SJCRH30 (cell line): ENCODE measurements at regions not wholly inside any gene's neighbourhood (a gene's known extent, or its start where the extent isn't known, plus 50 kb on each side); places are given as distances from the start of the nearest gene placed in this dataset.
"Not testable (repeated sequence)": the region's sequence is repeated elsewhere in the genome, so short reads cannot be mapped to it uniquely, and the experiment has no call there.

Experiments
- DNase-seq, 2 experiments: peaks; one replicate each; pipeline ENCODE4 v3.0.0-alpha.2; 2015 to 2020
- H3K27ac ChIP-seq: fragments of 250-450 bp; sonication (Bioruptor Pico); 2 replicates; pipeline ENCODE4 v1.5.1; 2020; ENCODE audit warnings: mild to moderate bottlenecking, moderate library complexity
- H3K27me3 ChIP-seq: fragments of 250-450 bp; sonication (Bioruptor Pico); 2 replicates; pipeline ENCODE4 v1.5.1; 2020; ENCODE audit warnings: mild to moderate bottlenecking, moderate library complexity
- H3K36me3 ChIP-seq: fragments of 250-450 bp; sonication (Bioruptor Pico); 2 replicates; pipeline ENCODE4 v1.5.1; 2020; ENCODE audit warnings: mild to moderate bottlenecking, moderate library complexity
- H3K4me1 ChIP-seq: fragments of 250-450 bp; sonication (Bioruptor Pico); 2 replicates; pipeline ENCODE4 v1.5.1; 2020; ENCODE audit warnings: mild to moderate bottlenecking, moderate library complexity
- H3K4me3 ChIP-seq: fragments of 250-450 bp; sonication (Bioruptor Pico); 2 replicates; pipeline ENCODE4 v1.5.1; 2020; ENCODE audit warnings: mild to moderate bottlenecking, moderate library complexity
- H3K9me3 ChIP-seq: fragments of 250-450 bp; sonication (Bioruptor Pico); replicated peaks from 2 replicates; pipeline ENCODE4 v1.5.1; 2020; ENCODE audit warnings: mild to moderate bottlenecking, moderate library complexity

- H3K4me3 ChIP-seq: no peak overlapping the region
- H3K36me3 ChIP-seq: no peaks in the 10 kb centered on the region
- no peaks in the 10 kb centered on the region for H3K4me1 ChIP-seq
- no peak for DNase-seq
- 0 out of 2 replicates have a peak, but pooled peaks cover 4% of the 10 kb centered on the region for H3K27me3 ChIP-seq
- H3K27ac ChIP-seq: no peak overlapping the region
- H3K9me3 ChIP-seq: no peaks in the 10 kb centered on the region
Measured at GRCh38 chr7:67453580-67454380, 457.1 kb downstream of the TYW1 start.

DNA sequence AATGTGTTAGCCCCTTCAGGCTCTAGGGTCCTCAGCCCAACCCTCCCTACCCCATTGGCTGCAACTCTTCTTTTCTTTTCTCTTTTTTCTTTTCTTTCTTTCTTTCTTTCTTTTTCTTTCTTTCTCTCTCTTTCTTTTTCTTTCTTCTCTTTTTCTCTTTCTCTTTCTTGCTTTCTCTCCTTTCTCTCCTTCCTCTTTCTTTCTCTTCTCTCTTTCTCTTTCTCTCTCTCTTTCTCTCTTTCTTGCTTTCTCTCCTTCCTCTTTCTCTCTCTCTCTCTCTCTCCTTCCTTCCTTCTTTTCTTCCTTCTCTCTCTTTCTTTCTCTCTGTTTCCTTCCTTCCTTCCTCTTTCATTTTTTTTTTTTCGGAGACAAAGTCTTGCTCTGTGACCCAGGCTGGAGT lies 458.9 kb downstream of the TYW1 start:
- DNase-seq: no peak
- Histone ChIP-seq H3K4me1 (no peaks in the 10 kb centered on the region), H3K36me3 (no peaks in the 10 kb centered on the region), H3K27ac (no peak overlapping the region), H3K4me3 (no peak overlapping the region), H3K27me3 (0 out of 2 replicates have a peak, but pooled peaks cover 4% of the 10 kb centered on the region), H3K9me3 (no peaks in the 10 kb centered on the region)

DNA sequence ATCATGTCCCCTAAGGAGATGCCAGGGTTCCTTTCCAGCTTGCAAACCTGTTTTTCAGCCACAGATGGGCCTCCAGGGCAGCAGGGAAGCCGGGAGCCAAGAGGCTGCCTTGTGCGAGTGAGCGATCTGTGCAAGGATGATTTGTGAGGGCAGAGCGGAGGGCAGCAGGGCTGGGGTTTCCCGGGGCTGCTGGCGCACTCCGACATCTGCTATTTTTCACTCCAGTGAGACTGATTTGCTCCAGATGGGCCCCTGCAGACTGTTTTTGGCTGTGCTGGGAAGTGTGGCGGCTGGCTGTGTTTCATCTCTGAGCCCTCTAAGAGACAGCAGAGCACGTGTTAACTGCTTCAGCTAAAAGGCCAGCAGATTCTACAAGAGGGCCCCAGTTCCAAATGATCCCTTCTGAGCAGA lies 466.2 kb downstream of the TYW1 start:
- Histone ChIP-seq H3K27me3 (peaks cover 18% of the 10 kb centered on the region), H3K4me3 (no peak overlapping the region), H3K27ac (no peak overlapping the region), H3K4me1 (no peaks in the 10 kb centered on the region), H3K9me3 (no peaks in the 10 kb centered on the region), H3K36me3 (no peaks in the 10 kb centered on the region)
- no peak for DNase-seq

GRCh38 chr7:67463316-67463715 lies 466.7 kb downstream of the TYW1 start:
- Histone ChIP-seq H3K9me3 (no peaks in the 10 kb centered on the region), H3K4me1 (no peaks in the 10 kb centered on the region), H3K27ac (no peak overlapping the region), H3K4me3 (no peak overlapping the region), H3K36me3 (no peaks in the 10 kb centered on the region), H3K27me3 (peaks cover 18% of the 10 kb centered on the region)
- DNase-seq: no peak

DNA sequence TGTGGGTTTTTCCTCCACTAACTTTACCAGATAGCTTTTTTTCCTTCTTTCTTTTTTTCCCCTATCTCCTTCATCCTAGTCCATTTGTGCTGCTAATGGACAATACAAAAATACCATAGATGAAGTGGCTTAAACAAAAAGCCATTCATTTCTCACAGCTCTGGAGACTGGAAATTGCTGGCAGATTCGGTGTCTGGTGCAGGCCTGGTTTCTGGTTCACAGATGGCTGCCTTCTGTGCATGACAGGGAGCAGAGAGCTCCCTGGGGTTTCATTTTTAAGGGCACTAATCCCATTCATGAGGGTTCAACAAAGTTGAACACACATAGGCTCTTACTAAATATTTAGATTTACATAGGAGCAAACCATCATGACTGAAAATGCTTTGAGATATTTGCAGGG lies 467.4 kb downstream of the TYW1 start:
- Histone ChIP-seq H3K9me3 (no peaks in the 10 kb centered on the region), H3K27me3 (peaks cover 18% of the 10 kb centered on the region), H3K36me3 (no peaks in the 10 kb centered on the region), H3K27ac (no peak overlapping the region), H3K4me3 (no peak overlapping the region), H3K4me1 (no peaks in the 10 kb centered on the region)
- DNase-seq: no peak

DNA sequence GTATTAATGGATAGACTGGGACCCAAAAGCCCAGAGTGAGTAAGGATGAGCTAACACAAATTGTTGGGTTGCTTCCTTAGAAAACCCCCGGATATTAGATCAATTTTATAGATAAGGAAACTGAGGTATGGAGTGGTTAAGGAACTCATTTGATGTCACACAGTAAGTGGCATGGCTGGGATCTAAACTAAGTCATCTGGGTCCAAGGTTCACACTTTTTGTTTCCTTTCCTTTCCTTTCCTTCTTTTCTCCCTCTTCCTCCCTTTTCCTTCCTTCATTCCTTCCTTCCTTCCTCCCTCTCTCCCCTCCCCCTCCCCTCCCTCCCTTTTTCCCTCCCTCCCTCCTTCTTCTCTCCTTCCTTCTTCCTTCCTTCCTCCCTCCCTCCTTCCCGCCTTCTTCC lies 469.5 kb downstream of the TYW1 start:
- Histone ChIP-seq H3K27ac (no peak overlapping the region), H3K9me3 (no peaks in the 10 kb centered on the region), H3K4me3 (no peak overlapping the region), H3K36me3 (no peaks in the 10 kb centered on the region), H3K4me1 (no peaks in the 10 kb centered on the region), H3K27me3 (peaks cover 18% of the 10 kb centered on the region)
- no peak for DNase-seq

- DNase-seq: no peak
- Histone ChIP-seq H3K4me1 (no peaks in the 10 kb centered on the region), H3K27ac (no peak overlapping the region), H3K36me3 (no peaks in the 10 kb centered on the region), H3K9me3 (no peaks in the 10 kb centered on the region), H3K4me3 (no peak overlapping the region), H3K27me3 (peaks cover 12% of the 10 kb centered on the region)
Measured at GRCh38 chr7:67470256-67470751, 473.7 kb downstream of the TYW1 start.

GRCh38 chr7:67475293-67475692 lies 478.7 kb downstream of the TYW1 start:
- H3K27ac ChIP-seq: no peak overlapping the region
- H3K9me3 ChIP-seq: no peaks in the 10 kb centered on the region
- no peak for DNase-seq
- no peaks in the 10 kb centered on the region for H3K4me1 ChIP-seq
- H3K27me3 ChIP-seq: peaks cover 6% of the 10 kb centered on the region
- no peaks in the 10 kb centered on the region for H3K36me3 ChIP-seq
- H3K4me3 ChIP-seq: no peak overlapping the region

DNA sequence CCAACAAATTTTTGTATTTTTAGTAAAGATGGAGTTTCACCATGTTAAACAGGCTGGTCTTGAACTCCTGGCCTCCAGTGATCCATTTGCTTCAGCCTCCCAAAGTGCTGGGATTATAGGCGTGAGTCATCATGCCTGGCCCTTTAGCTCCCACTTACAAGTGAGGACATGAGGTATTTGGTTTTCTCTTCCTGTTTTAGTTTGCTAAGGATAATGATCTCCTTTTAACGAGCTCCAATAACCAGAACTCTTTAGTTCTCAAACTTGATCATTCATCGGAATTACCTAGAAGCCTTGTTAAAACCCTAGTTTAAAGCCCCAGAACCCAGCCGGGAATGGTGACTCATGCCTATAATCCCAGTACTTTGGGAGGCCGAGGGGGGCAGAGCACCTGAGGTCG lies 481.4 kb downstream of the TYW1 start:
- DNase-seq: no peak
- Histone ChIP-seq H3K27me3 (no peaks in the 10 kb centered on the region), H3K4me3 (no peak overlapping the region), H3K36me3 (no peaks in the 10 kb centered on the region), H3K4me1 (no peaks in the 10 kb centered on the region), H3K9me3 (no peaks in the 10 kb centered on the region), H3K27ac (no peak overlapping the region)

- Histone ChIP-seq H3K9me3 (no peaks in the 10 kb centered on the region), H3K4me3 (peak overlapping the region; percentile 54), H3K27me3 (no peaks in the 10 kb centered on the region; the same call in 1 of the 2 replicates), H3K4me1 (peaks cover 9% of the 10 kb centered on the region), H3K36me3 (no peaks in the 10 kb centered on the region), H3K27ac (no peak overlapping the region)
- peak; percentile 86 to 93 for DNase-seq
Measured at GRCh38 chr7:67484244-67484751, 487.7 kb downstream of the TYW1 start.

GRCh38 chr7:67486401-67486800 lies 489.8 kb downstream of the TYW1 start:
- no peaks in the 10 kb centered on the region for H3K36me3 ChIP-seq
- H3K4me1 ChIP-seq: peaks cover 9% of the 10 kb centered on the region
- H3K27me3 ChIP-seq: no peaks in the 10 kb centered on the region; the same call in 1 of the 2 replicates
- H3K9me3 ChIP-seq: no peaks in the 10 kb centered on the region
- no peak overlapping the region for H3K4me3 ChIP-seq
- DNase-seq: no peak
- no peak overlapping the region for H3K27ac ChIP-seq

DNA sequence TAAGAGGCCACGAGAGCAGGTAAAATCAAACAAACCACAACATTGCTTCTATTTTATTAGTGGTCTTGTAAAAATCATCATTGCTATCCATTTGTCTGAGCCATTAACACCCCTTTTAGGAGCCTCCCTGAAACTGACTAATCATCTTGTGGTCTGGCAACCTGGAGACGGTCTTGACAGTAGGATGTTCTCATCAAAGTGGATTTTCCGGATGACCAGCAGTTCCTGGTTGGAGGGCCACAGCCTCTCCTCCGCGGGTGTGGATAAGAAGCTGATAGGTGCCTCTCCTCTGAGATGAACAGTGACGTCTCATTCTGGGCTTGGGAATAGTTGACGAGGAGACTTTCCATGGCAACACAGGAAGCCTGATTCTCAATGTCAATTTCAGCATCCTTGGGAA lies 490.7 kb downstream of the TYW1 start:
- H3K27me3 ChIP-seq: no peaks in the 10 kb centered on the region; the same call in 1 of the 2 replicates
- no peaks in the 10 kb centered on the region for H3K36me3 ChIP-seq
- no peak overlapping the region for H3K27ac ChIP-seq
- H3K4me3 ChIP-seq: no peak overlapping the region
- peaks cover 9% of the 10 kb centered on the region for H3K4me1 ChIP-seq
- no peaks in the 10 kb centered on the region for H3K9me3 ChIP-seq
- no peak for DNase-seq

GRCh38 chr7:67489881-67490280 lies 493.2 kb downstream of the TYW1 start:
- Histone ChIP-seq H3K27me3 (no peaks in the 10 kb centered on the region; the same call in 1 of the 2 replicates), H3K4me1 (peaks cover 5% of the 10 kb centered on the region), H3K4me3 (no peak overlapping the region), H3K9me3 (no peaks in the 10 kb centered on the region), H3K27ac (no peak overlapping the region), H3K36me3 (no peaks in the 10 kb centered on the region)
- no peak for DNase-seq

DNA sequence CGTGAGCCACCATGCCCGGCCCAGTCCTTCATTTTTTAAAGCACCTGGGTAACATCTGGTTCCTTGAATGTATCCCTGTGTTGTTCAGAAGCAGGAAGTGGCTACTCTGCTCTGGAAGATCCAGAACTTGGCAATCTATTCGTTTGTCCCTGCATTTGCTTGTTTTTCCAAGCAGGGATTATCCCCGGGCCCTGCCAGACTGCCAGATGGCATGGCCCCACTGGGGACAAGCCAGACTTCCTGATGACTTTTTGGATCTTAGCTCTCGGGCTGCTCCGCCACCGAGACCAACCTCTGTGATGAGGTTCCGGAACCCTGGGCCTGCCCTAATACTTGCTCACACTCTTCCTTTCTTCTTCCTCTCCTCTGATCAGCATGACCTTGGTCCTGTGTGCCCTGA lies 496.7 kb downstream of the TYW1 start:
- H3K9me3 ChIP-seq: no peaks in the 10 kb centered on the region
- H3K4me1 ChIP-seq: no peaks in the 10 kb centered on the region
- H3K36me3 ChIP-seq: no peaks in the 10 kb centered on the region
- no peak for DNase-seq
- no peak overlapping the region for H3K27ac ChIP-seq
- no peaks in the 10 kb centered on the region for H3K27me3 ChIP-seq
- H3K4me3 ChIP-seq: no peak overlapping the region

GRCh38 chr7:67496589-67496988 lies 500.0 kb downstream of the TYW1 start:
- no peaks in the 10 kb centered on the region for H3K9me3 ChIP-seq
- no peaks in the 10 kb centered on the region for H3K27me3 ChIP-seq
- H3K4me3 ChIP-seq: no peak overlapping the region
- DNase-seq: no peak
- no peaks in the 10 kb centered on the region for H3K4me1 ChIP-seq
- H3K27ac ChIP-seq: no peak overlapping the region
- no peaks in the 10 kb centered on the region for H3K36me3 ChIP-seq

GRCh38 chr7:67497914-67498313 lies 501.3 kb downstream of the TYW1 start:
- H3K36me3 ChIP-seq, DNase-seq, H3K4me3 ChIP-seq, H3K9me3 ChIP-seq, H3K4me1 ChIP-seq, H3K27ac ChIP-seq, H3K27me3 ChIP-seq: not testable (repeated sequence)
